Sigmoid colon (tissue), 6 donors: ENCODE measurements at regions not wholly inside any gene's neighbourhood (a gene's known extent, or its start where the extent isn't known, plus 50 kb on each side); places are given as distances from the start of the nearest gene placed in this dataset.

ENCODE experiments used
- DNase-seq: peaks from one replicate; pipeline ENCODE4 v3.0.0-alpha.2; 2019
- H3K27ac ChIP-seq, 4 donors: fragments of 200-600 bp; sonication (generic); one replicate each; pipeline ENCODE4 v1.5.1; 2016 to 2019; ENCODE audit warnings: mild to moderate bottlenecking in 1 of 4
- H3K27me3 ChIP-seq, 3 donors: fragments of 200-600 bp; sonication (generic); one replicate each; pipeline ENCODE4 v1.5.1; 2019; ENCODE audit warnings: mild to moderate bottlenecking in 1 of 3
- H3K36me3 ChIP-seq, 4 donors: fragments of 200-600 bp; sonication (generic); one replicate each; pipeline ENCODE4 v1.5.1; 2016 to 2019
- H3K4me1 ChIP-seq, 4 donors: fragments of 200-600 bp; sonication (generic); one replicate each; pipeline ENCODE4 v1.5.1; 2017 to 2019
- H3K4me3 ChIP-seq, 4 donors: fragments of 200-600 bp; sonication (generic); one replicate each; pipeline ENCODE4 v1.5.1; 2017 to 2019; ENCODE audit warnings: mild to moderate bottlenecking in 2 of 4, moderate library complexity in 1 of 4
- H3K9me3 ChIP-seq, 4 donors: fragments of 200-600 bp in 3 of 4; sonication (generic) in 3 of 4; one replicate each; pipeline versions ENCODE4 v1.5.1 to v1.6.1; 2013 to 2019
- EP300 ChIP-seq, 4 donors: sonication (generic); formaldehyde crosslinking; IDR thresholded peaks; one replicate each; pipeline ENCODE4 v1.6.1; 2017; ENCODE audit warnings: antibody characterized with exemption in 4 of 4
- POLR2A ChIP-seq, 2 donors: fragments of 450-650 bp; IDR thresholded peaks; one replicate each; pipeline ENCODE4 v1.6.1; 2016; ENCODE audit warnings: antibody characterized with exemption in 2 of 2, mild to moderate bottlenecking in 2 of 2, moderate library complexity in 2 of 2
- POLR2AphosphoS5 ChIP-seq, 4 donors: sonication (generic); formaldehyde crosslinking; IDR thresholded peaks; one replicate each; pipeline ENCODE4 v1.6.1; 2017; ENCODE audit warnings: antibody characterized with exemption in 4 of 4
- WGBS, 2 donors: extraction: QIAGEN DNeasy Blood & Tissue Kit; methylation state at CpG; one replicate each; pipeline ENCODE4 v1.1.7; 2013; 5-methylcytosine and 5-hydroxymethylcytosine counted together
- intact Hi-C: fragments of 100-400 bp; cut with DNase I; formaldehyde crosslinking; loops from one replicate; pipeline ENCODE4 v1.15.1; 2023
- TF ChIP-seq, protein P1 (sequence below), 4 experiments: fragments of 450-650 bp in 3 of 4; fragments of 200-600 bp in 1 of 4; IDR thresholded peaks; one replicate each; pipeline ENCODE4 v1.5.1; 2016 to 2019; ENCODE audit warnings: antibody characterized with exemption in 4 of 4, mild to moderate bottlenecking in 3 of 4, moderate library complexity in 2 of 4
- donor health status: healthy with polysubstance abuse.
- donor health status: healthy.

DNA sequence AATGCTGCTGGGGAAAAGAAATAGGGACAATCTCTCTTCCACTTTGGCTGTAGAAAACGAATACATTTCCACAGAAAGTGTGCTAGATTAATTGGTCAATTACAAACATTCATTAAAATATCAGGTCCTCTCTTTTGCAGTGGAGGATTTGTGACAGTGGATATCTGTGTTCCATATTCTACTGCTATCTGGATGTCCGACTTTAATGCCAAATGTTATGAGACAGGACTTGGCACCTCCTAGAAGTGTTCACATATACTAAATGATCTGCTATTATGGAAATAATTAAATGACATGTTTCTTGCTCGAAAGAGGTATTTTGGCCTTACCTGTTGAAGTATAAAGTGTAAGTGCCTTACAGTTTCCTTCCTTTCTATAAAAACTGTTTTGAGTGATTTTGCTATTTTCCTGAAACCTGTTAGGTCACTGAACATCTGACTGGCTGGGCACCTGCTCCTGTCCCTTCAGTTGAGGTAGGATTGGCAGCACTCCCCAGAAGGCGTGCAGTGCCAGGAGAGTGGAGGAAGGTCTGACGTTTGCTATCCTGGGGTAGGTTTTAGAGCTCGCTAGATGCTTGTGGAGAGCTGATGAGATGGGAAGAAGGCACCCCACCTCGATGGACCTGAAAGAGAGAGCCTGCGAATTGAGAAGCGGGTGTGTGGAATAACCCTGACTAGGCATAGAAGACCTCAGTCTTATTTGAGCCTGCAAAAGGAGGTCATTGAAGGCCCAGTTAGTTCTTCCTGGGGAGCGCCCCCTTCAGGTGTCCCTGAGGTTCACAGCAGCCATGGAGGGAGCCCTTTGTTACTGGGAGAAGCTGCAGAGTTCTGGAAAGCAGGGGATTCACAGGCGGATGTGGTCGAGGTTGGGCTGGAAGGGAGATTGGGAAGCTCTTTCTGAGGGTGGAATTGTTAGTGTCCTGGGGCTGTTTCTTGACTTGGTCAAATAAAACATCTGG lies 159.4 kb upstream of the ZNF267 start:
- intact Hi-C loops, result loop anchor here (5.0 to 10.0 kb wide), 2 partner anchors 158 to 239 kb away; partner anchors contain the start of genes TGFB1I1 and ZNF267
- H3K36me3 ChIP-seq, result no peaks in the 10 kb centered on the region
- H3K9me3 ChIP-seq, result no peaks in the 10 kb centered on the region
- whole genome bisulfite sequencing, 2 donors, result 55 to 57% methylated on average over 12 of the region's 12 CpGs
- peak overlapping the region; percentile 94 to 96 (median 96) for H3K27ac ChIP-seq
- no peak for DNase-seq
- TF ChIP-seq, protein P1, sequence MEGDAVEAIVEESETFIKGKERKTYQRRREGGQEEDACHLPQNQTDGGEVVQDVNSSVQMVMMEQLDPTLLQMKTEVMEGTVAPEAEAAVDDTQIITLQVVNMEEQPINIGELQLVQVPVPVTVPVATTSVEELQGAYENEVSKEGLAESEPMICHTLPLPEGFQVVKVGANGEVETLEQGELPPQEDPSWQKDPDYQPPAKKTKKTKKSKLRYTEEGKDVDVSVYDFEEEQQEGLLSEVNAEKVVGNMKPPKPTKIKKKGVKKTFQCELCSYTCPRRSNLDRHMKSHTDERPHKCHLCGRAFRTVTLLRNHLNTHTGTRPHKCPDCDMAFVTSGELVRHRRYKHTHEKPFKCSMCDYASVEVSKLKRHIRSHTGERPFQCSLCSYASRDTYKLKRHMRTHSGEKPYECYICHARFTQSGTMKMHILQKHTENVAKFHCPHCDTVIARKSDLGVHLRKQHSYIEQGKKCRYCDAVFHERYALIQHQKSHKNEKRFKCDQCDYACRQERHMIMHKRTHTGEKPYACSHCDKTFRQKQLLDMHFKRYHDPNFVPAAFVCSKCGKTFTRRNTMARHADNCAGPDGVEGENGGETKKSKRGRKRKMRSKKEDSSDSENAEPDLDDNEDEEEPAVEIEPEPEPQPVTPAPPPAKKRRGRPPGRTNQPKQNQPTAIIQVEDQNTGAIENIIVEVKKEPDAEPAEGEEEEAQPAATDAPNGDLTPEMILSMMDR (IDR thresholded peaks at IDR 0.05), result no peak
- TF ChIP-seq EP300 (IDR thresholded peaks at IDR 0.05), result no peak
- peaks cover 0 to 30% (median 27%) of the 10 kb centered on the region in 4 donors for H3K4me1 ChIP-seq
- peak overlapping the region; percentile 88 to 96 (median 91) for H3K4me3 ChIP-seq
- no peaks in the 10 kb centered on the region for H3K27me3 ChIP-seq

DNA sequence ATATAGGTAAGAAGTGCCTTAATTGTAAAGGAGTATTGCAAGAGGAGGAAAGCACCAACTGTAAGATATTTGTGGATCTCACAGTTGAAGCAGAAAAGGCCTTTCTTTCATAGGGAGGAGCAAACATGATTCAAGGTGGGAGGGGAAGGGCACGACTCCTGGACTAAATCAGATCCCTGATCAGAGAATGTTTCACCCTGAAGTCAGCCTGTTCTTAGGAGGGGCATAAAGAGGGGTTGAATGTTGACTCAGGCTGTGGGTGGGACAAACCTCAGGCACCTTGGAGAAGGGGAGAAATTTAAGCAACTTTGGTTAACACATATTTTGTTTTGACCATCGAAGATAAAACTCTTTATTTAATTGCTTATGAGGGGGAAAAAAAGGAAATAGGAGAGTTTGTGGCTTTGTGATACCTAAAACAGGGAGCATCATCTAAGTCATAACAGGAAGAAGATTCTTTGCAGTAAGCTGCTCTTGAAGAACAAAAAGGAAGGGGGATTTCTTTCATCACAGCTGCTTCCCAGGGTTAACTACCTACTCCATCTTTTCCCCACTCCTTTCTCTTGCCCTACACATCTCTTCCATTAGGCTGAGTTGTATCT lies 158.6 kb upstream of the ZNF267 start:
- no peak for DNase-seq
- Histone ChIP-seq H3K36me3 (no peaks in the 10 kb centered on the region), H3K4me3 (no peak overlapping the region), H3K27ac (no peak overlapping the region), H3K9me3 (no peaks in the 10 kb centered on the region), H3K4me1 (peaks cover 0 to 33% (median 28%) of the 10 kb centered on the region in 4 donors), H3K27me3 (no peaks in the 10 kb centered on the region)
- intact Hi-C loops, result loop anchor here (5.0 to 10.0 kb wide), 2 partner anchors 157 to 240 kb away; partner anchors contain the start of genes TGFB1I1 and ZNF267
- TF ChIP-seq EP300 (IDR thresholded peaks at IDR 0.05), result no peak
- TF ChIP-seq, protein P1 (IDR thresholded peaks at IDR 0.05), result no peak
- TF ChIP-seq POLR2A (IDR thresholded peaks at IDR 0.05), result no peak
- TF ChIP-seq POLR2AphosphoS5 (IDR thresholded peaks at IDR 0.05), result no peak
- WGBS, 2 donors, result 48 to 79% methylated on average over 2 of the region's 2 CpGs

DNA sequence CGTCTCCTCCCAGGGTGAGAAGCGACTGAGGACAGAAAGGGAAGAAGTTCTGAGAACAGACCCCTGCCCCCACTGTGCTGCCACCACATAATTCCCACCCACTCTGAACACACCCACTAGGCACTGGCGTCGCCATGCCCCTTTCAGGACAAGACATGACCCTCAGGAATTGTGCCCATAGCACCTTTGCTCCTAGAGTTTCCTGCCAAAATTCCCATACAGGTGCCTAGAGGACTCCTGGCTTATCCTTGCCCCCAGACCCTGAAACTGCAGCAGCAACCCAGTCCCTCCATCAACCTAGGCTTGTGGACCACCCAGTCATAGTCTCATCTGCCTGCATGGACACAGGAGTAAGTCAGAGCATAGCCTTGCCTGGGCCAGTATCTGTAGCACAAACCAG lies 157.7 kb upstream of the ZNF267 start:
- TF ChIP-seq, protein P1 (IDR thresholded peaks at IDR 0.05), result no peak
- no peak for TF ChIP-seq EP300 (IDR thresholded peaks at IDR 0.05)
- no peak for TF ChIP-seq POLR2AphosphoS5 (IDR thresholded peaks at IDR 0.05)
- no peak for TF ChIP-seq POLR2A (IDR thresholded peaks at IDR 0.05)
- Histone ChIP-seq H3K36me3 (no peaks in the 10 kb centered on the region), H3K27ac (no peak overlapping the region), H3K9me3 (no peaks in the 10 kb centered on the region), H3K4me1 (peaks cover 0 to 33% (median 28%) of the 10 kb centered on the region in 4 donors), H3K4me3 (no peak overlapping the region), H3K27me3 (no peaks in the 10 kb centered on the region)
- WGBS, 2 donors, result 94 to 95% methylated on average over 4 of the region's 4 CpGs
- intact Hi-C loops, result loop anchor here (10.0 kb wide), 1 partner anchor 241 kb away; the partner anchor contains the start of gene TGFB1I1
- DNase-seq, result no peak

GRCh38 chr16:31718998-31719397 lies 154.6 kb upstream of the ZNF267 start:
- Histone ChIP-seq H3K36me3 (peaks cover 0 to 12% (median 0%) of the 10 kb centered on the region in 4 donors), H3K27ac (peak overlapping the region in 1 of 4 donors; percentile 1), H3K4me3 (no peak overlapping the region), H3K27me3 (no peaks in the 10 kb centered on the region), H3K9me3 (no peaks in the 10 kb centered on the region), H3K4me1 (peaks cover 0 to 31% (median 22%) of the 10 kb centered on the region in 4 donors)
- intact Hi-C loops, result loop anchor here (10.0 kb wide), 1 partner anchor 244 kb away; the partner anchor contains the start of gene TGFB1I1
- TF ChIP-seq, protein P1 (IDR thresholded peaks at IDR 0.05), result no peak
- TF ChIP-seq POLR2AphosphoS5 (IDR thresholded peaks at IDR 0.05), result peak in 1 of 4 donors; percentile 18
- 83 to 88% methylated on average over 4 of the region's 4 CpGs for WGBS, 2 donors
- no peak for DNase-seq
